Fibroblast of pulmonary artery (primary cell): ENCODE measurements at regions not wholly inside any gene's neighbourhood (a gene's known extent, or its start where the extent isn't known, plus 50 kb on each side); places are given as distances from the start of the nearest gene placed in this dataset.

Experiments used
- DNase-seq: peaks from one replicate; pipeline ENCODE4 v3.0.0-alpha.2; 2010; ENCODE audit warnings: low read depth
- H3K4me3 ChIP-seq: replicated peaks from 2 replicates; pipeline ENCODE4 v1.5.1; 2011; ENCODE audit warnings: low read depth, mild to moderate bottlenecking, control low read depth, low read length, moderate library complexity
- TF ChIP-seq, protein P1 (sequence below): IDR thresholded peaks from 2 replicates; pipeline ENCODE4 v1.5.1; 2011; ENCODE audit warnings: mild to moderate bottlenecking, control low read depth, low read length, inconsistent platforms; ENCODE audit errors: missing control alignments

DNA sequence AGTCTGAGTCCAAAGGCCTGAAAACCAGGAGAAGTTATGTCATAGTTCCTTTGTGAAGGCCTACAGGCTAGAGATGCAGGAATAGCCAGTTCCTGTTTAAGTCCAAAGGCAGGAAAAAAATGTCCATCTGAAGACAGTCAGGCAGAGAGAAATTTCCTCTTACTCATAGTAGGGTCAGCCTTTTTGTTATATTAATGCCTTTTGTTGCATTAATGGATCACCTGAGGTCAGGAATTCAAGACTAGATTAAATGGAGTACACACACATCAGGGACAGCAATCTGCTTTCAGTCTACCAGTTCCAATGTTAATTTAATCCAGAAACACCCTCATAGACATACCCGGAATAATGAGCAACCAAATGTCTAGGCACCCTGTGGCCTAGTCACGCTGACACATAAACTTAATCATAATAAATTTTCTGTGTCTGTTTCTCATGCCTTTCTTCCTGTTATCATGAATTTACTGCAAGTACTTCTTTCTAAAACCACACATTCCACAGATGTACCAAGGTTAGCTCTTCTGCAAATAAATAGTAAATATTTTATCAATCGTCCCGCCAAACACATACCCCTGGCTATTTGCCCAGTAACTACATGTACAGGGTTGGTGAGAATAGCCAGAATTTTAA is 703.9 kb downstream of the EFNA5 start:
- TF ChIP-seq, protein P1, sequence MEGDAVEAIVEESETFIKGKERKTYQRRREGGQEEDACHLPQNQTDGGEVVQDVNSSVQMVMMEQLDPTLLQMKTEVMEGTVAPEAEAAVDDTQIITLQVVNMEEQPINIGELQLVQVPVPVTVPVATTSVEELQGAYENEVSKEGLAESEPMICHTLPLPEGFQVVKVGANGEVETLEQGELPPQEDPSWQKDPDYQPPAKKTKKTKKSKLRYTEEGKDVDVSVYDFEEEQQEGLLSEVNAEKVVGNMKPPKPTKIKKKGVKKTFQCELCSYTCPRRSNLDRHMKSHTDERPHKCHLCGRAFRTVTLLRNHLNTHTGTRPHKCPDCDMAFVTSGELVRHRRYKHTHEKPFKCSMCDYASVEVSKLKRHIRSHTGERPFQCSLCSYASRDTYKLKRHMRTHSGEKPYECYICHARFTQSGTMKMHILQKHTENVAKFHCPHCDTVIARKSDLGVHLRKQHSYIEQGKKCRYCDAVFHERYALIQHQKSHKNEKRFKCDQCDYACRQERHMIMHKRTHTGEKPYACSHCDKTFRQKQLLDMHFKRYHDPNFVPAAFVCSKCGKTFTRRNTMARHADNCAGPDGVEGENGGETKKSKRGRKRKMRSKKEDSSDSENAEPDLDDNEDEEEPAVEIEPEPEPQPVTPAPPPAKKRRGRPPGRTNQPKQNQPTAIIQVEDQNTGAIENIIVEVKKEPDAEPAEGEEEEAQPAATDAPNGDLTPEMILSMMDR: no peak
- DNase-seq: no peak
- H3K4me3 ChIP-seq: no peak overlapping the region

DNA sequence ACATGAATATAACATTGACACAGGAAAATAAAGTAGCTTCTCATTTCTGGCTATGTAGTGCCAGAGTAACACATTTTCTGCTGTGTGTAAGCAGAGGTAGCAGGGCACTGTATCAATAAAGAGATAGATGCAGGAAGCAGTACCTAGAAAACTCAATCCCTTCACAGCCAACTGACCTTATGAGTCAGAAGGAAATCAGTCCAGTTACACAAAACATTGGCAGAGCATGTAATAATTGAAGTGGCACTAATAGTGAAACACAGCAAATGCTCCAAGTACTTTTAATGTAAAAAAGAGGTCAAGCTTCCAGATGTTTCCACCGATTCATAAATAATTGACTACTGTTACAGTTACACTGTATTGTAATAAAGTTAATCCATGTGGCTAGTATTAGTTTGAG is 706.6 kb downstream of the EFNA5 start:
- TF ChIP-seq, protein P1: no peak
- peak; percentile 30 for DNase-seq
- no peak overlapping the region for H3K4me3 ChIP-seq

DNA sequence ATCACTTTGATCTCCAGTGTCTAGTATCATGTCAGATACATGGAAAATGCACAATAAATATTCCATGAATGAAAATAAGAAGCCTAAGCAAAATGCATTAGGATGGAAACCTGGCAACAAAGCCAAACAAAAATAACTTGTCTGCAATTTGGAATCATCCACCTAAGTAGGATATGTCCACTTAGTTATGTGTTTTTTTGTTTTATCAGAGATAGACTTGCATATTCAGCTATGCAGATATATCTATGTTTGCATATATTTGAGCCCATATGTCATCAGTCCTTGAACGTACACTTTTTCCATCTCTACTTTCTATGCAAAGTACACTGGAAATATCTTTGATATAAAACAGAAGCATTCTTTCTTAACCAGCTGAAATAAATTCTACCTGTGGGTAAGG is 707.1 kb downstream of the EFNA5 start:
- TF ChIP-seq, protein P1: no peak
- no peak overlapping the region for H3K4me3 ChIP-seq
- no peak for DNase-seq

DNA sequence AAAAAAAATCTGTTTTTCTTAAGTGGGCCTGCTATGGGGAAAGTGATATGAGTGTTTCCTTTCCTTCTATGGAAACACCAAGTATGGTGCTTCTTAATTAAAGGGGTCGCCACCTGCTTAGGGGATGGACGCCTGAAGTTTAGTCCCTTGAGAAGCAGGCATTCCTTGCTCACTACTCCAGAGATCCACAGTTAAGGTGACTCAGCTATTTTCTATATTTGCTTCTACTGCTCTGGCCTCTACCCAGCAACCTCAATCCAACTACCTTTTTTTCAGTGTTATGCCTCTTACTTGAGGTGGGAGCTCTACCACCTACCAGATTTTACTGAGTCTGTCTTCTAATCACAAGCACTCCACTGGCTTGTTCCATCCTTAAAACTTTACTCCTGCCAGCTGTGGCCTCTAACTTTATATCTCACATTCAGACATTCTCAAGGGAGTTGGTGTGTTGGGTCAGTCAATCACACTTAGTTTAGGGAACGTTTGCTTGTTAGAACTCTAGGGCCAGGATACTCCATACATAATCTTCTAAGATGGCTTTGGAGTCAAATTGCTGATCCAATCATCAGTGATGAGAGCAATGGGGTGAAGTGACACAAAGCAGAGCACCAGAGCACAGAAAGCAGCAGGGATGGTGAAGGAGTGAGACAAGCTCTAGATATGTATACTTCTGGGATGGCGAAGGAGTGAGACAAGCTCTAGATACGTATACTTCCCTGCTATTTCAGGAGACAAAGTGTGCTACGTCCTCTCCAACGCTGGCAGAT is 708.1 kb downstream of the EFNA5 start:
- H3K4me3 ChIP-seq: no peak overlapping the region
- TF ChIP-seq, protein P1: no peak
- DNase-seq: no peak

DNA sequence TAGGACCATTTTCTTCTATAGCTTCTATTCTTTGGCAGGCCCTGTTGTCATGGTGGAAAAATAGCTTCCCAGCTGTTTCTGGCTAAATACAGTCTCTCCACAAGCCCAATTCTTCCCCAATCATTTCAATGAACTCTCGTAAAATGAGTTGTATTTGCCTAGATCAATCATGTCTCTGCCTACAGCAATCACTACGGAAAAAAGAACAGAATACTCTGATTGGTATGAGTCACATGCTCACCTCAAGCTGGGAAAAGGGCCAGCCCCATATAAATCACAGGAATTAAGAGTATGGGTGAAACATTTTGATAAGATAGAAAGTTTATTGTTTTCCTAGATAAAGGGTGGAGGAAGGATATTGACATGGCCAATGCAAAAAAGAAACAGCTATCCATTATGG is 711.4 kb downstream of the EFNA5 start:
- DNase-seq: no peak
- TF ChIP-seq, protein P1: no peak
- H3K4me3 ChIP-seq: no peak overlapping the region

DNA sequence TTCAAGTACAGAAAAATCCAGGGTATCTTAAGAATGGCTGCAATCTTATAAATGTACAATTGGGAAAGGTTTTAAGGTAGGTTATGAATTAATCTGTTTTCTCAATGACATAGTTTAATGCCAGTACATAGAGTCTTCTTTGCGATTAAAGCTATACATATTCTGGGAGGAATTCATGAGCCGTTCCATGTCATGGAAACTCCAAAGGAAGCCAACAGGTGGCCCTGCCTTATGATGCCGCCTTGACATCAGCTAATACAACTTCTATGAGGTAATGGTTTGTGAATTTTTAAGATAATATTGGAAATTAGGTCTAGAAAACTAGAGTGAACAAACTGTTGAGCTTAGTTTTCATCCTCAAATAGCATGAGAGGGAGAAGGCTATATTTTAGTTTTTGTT is 713.4 kb downstream of the EFNA5 start:
- no peak for DNase-seq
- TF ChIP-seq, protein P1: no peak
- no peak overlapping the region for H3K4me3 ChIP-seq
